D341Med (cell line): ENCODE measurements at regions not wholly inside any gene's neighbourhood (a gene's known extent, or its start where the extent isn't known, plus 50 kb on each side); places are given as distances from the start of the nearest gene placed in this dataset.

ENCODE experiments used
- DNase-seq: peaks from one replicate; pipeline ENCODE4 v3.0.0; 2012; ENCODE audit warnings: low spot score

DNA sequence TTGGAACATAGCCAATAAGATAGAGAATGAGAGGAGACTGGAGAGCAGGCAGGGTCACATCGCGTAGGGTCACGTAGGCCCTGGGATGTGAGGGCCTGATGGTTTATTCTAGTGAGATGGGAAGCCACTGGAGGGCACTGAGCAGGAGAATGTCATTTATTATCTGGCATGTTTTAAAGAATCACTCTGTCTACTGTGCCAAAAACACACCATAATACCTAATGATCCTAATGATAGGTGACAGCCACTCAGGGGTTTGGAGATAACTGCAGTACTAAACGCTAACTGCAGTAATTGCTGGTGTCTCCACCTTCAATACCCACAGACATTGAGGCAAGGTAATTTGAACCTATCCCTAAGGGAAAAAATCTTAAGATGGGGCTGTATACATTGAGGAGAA lies 185.4 kb downstream of the TTLL7 start:
- DNase-seq, result no peak

DNA sequence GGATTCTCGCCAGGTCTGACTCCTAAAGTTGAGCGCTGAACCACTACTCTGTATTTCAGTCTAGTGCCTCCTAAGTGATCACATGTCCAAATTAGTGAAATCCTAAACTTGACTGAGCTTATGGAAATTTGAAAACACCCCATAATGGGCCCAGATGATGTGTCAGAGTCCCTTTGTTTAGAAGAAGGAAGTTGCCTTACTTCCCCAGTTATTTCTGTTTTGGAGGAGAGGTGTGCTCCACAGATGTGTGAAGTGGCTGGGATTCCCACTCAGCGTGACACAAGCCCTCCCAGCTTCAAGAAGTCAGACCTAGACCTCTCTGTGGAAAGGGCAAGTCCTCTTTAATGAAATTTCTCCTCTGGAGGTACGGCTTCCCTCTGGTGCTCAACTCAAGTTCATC lies 188.8 kb downstream of the TTLL7 start:
- DNase-seq, result no peak

DNA sequence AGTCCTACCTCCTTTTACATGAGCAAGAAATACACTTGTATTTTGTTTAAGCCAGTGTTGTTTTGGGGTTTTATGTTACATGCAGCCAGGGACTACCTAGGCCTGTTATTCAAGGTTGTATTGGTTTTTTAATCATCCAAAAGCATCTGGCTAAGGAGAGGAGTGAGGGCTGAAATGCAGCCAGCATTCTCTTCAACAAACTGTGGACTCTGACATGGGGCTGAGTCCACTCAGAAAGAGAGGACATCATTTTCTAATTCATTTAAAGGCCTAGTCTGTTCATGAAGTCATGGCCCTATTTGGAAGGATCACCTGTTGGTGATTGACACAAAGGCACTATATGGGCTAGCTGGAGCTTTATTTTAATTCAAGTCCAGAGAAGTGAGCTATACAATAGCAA lies 190.4 kb downstream of the TTLL7 start:
- no peak for DNase-seq

DNA sequence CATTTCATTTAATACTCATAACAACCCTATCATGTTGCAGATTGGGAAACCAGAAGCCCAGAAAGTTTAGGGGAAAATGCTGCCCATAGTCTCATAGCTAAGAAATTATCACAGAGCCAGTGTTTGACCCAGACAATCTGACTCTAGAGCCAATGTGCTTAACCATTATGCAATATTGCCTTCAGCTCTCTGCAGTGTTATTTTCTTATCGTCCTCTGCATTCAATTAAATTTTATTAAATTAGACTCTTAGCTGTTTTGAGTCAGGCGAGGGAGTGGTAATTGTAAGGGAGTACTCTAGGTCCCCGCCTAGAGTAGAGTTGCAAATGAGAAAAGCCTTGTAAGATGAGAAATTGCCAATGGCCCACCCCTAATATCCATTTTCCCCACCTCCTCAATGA lies 191.1 kb downstream of the TTLL7 start:
- DNase-seq, result no peak

DNA sequence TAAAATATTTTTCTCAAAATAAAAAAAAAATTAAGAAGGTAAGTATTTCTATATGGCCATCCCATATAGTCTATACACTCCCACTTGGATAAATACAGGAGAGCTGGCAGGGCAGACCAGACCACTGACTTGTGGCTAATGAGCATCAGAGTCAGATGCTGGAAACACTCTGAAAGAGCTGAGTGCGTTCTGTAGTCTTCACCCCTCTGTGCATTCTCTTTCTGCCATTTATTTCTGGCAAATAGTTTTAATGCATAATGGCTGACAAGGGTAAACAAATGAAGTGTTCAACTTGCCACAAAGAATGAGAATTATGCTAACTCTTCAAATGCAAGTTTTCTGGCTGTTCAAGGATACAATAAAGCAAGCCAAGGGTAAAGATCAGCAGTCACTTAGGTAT lies 191.7 kb downstream of the TTLL7 start:
- DNase-seq, result no peak

DNA sequence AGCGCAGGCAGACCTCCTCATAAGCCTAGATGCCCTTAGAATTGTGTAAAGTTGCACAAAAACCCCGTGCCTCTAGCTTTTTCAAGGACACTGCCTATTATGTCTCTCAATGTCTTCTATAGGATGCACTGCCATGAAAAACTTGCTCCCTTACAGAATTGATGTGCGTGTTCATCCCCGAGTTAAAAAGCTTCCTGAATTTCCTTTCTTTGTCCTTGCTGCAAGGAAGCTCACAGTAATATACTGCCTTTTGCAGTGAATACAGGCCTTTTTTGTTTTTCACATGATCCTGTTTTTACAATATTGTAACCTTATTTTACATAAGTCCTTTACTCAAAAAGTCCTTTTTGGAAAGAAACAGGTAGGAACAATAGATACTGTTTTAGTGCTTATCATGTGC lies 193.0 kb downstream of the TTLL7 start:
- no peak for DNase-seq

DNA sequence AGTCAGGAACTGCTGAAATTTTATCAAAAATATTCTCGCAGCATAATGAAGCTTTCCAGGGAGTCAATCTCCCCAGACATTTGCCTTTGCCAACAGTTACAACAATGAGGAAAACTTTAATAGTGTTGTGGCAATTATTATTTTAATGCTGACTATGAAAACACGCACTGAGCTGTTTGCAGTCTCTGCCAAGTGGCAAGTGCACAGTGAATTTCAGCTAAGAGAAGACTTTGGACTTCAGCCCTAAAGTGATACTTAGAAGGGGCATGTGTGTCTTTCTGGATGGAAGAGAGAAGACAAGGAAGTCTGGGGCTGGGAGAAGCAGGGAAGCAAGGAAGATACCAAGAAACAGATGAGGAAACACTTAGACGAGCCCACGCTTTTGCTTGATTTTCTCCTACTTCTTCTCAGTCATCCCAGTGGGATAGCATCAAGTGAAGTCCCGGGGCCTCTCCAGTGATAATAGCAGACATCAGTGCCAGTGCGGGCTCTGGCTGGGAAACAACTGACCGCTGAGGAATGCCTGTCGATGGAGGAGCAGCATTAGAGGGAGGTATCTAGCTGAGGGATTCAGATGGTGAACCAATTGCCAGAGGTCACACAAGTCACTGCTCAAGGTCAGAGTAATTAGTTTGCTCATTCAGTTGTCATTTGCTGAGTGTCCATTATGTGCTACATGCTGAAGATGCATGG lies 196.3 kb downstream of the TTLL7 start:
- DNase-seq, result no peak

DNA sequence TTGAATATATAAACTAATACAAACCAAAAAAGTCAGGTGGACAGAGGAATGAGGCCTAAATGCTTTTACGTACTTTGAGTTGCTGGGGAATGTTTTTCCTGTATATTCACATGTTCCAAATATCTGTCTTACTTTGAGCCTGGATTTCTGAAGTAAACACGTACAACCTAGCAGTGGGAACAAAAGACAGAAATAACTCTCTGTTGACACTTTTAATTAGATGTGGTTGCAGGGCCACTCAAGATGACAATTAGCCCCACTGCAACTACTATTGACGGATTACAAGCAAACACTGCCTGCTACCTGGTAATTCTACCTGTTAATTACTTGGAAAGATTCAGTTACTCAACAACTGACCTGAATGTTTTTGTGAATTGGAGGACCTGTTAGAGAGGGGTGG lies 196.9 kb downstream of the TTLL7 start:
- no peak for DNase-seq

DNA sequence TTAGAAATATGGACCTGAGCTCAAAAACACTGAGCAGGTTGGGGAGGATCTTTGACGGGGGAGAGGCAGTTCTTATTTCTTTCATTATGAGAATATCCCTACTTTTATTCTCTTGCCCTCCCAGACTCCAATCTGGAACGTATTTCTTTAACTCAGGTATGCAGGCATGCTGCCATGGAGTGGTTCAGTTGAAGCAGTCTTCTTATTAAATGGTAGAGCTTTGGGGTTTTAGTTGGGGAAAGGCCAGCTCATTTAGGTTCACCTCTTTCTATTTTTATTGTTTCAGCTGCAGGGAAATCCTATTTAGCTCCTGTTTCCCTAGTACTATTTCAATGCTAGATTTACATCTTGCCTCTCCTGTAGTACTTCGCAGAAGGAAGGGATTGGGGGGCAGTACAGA lies 198.9 kb downstream of the TTLL7 start:
- no peak for DNase-seq

DNA sequence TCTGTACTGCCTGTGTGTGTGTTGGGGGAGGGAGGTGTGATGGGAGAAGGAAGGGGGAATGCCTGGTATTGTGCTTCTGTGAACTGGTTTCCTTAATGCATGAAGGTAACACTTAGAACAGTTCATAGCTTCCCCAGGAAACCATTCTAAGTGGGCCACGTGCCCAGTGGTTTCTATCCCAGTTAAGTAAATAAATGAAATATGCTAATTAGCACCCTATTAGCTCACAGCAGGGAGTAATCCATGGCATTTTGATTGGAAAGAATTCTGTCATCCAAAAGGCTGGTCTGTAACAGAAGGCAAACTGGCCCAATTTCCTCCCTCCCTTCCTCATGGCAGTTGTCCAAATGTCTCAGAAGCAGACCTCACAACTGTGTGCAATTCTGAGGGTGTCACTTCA lies 199.3 kb downstream of the TTLL7 start:
- no peak for DNase-seq

DNA sequence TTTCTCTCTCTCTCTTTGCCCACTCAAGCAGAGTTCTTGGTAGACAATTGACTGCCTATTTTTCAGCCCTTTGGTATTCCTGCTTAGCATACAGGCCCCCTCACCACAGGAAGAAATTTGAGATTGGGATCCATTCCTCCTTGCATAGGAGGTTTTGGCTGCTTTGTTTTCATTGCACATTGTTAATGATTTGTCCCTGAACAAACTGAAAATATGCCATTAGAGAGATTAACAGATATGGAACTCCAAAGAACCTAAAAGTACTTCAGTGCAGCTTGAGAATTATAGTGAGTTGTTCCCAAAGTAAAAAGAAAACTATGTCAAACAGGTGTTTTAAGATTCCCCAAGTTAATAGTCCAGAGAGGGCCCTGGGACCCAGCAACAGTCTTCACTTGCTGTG lies 200.0 kb downstream of the TTLL7 start:
- no peak for DNase-seq

DNA sequence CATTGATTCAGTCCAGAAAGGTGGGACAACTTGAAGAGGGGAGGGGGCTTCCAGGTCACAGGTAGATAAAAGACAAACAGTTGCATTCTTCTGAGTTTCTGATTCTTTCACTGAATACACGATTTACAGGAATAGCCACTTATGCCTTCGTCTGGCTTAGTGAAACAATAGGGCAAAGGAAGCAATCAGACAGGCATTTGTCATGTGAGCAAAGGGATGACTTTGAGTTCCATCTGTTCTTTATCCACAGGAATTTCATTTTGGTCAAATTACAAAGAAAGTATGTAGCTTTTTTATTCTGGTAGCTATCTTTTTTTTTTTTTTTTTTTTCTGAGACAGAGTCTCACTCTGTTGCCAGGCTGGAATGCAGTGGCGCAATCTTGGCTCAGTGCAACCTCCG lies 202.5 kb downstream of the TTLL7 start:
- no peak for DNase-seq

DNA sequence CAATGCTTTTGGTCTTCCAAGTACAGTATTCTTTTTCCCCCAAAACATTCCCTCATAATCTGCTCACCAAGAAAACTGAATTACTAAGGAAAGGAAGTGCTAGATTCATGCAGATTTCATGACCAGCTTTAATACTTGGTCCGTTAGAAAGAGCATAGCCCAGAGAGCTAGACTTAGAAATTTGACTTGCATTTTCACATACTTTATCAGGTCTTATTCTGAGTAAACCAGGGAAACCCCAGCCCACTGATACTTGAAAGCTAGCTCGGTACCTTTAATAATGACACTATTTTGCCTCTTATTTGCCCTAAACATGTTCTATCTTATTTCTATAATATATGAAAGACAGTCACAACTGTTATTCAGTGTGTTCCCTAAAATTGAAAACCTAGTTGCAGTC lies 204.5 kb downstream of the TTLL7 start:
- DNase-seq, result no peak

DNA sequence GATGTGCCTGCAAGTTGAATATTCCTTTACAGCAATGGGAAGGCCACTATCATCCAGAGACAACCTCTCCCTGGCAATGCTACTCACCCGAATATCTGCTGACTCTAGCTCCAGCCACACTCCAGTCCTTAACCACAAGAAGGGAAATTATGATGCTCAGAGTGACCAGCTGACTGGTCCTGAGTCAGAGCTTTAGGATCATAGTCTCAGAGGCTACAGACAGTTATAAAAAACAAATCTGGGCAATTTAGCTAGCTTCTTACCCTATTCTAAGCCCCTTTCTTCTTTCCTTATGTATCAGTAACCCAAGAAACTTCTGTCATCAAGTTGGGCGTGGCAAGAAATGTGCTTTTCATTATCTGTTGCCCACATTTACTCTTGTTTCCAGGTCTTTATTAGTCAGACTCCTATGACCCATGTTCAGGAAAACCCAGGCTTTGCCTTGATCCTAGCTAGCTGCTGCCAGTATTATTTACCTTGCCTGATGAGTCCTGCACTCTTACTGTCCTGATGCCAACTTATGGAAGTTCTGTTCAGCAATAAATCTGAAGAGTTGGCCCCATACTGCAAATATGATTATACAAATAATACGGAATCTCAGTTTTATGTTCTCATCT lies 207.0 kb downstream of the TTLL7 start:
- no peak for DNase-seq

DNA sequence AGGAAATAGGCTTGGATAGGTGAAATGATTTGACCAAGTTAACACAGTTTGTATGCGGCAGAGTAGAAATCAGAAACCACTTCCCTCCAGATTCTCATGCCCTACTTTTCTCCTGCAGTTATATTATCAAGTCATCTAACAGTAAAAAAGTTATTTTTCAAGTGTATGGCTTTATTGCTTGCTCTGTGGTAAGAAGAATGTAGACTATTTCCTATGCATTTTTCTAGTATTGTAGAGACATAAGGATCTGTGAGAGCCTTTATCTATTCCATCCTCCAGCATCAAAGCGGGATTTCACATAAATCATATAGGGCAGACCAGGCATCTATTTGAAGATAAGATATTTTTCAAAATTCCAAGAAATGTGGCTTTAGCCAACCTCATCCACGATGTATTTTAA lies 208.5 kb downstream of the TTLL7 start:
- DNase-seq, result no peak

DNA sequence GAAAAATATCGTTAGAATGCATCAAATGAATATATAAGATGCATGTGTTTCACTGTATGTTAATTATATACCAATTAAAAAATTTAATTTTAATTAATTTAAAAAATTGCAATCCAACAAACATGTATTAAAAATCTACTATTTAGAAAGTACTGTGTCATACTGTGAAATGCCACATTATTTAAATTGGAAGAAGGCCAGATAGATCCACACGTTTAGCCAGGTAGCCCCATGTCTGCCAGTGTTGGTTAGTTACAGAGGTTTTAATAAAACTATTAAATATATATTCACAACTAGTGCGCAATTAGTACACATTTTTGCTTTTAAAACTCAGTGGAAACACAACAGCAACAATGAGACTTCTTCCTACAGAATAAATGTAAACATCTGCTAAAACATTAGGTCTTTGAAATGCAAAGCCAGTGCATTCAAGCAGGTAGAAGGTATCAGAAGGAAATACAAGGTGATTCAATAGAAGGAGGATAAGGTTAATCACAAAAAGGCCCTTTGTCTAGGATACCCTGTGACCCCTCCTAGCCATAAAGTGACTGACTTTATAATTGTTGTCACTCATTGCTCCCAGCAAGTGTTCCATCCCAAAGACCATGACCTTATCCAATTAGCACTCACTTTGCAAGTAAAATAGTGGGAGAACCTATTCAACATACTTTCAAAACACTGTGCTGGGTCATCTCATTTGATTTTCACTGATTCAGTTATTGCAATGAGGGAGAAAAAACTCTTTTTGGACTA lies 211.5 kb downstream of the TTLL7 start:
- no peak for DNase-seq

DNA sequence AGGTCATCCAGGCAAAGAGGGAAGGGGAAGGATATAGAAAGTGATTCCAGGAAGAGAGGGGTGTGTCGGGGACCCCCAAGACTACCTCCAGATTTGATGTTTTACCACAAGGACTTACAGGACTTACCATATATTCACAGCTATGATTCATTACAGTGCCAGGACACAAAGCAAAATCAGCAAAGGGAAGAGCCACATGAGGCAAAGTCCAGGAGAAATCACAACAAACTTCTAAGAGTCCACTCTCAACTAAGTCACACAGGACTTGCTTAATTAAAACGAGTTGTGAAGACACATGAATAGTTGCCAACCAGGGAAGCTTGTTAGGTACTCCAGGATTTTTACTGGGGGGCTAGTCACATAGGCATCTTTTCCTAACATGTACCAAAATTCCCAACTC lies 217.3 kb downstream of the TTLL7 start:
- DNase-seq, result no peak

DNA sequence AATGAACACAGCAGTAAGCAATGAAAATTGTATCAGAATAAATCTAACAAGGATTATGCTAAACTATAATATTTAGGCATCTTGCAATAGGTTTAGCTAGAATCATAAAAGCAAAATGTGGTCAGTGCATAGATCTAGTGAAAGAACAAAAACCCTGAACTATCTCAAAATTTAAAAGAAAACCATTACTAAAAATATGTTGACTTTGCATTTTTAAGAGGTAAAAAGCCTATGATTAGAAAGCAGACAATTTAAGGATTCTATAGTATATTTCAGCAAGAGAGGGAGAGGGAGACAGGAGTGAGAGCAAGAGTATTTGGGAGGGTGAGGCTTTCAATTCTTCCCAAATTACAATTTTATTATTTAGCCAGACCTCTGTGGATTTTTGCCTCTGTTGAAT lies 219.4 kb downstream of the TTLL7 start:
- no peak for DNase-seq

DNA sequence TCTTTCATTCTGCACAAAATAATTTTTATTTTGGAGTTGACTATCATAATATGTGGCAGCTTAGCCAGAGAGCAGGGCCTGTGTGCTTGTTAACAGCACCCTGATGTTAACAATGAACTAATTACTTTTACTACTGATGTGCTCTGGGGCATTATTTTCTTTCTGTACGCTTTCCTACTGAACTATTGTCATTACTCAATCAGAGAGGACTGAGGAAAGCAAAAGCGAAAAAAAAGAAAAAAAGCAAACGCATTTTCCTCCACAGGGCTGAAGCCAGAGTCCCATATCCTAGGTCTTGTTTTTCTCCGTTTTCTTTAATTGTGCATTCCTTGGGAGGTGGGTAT lies 221.2 kb downstream of the TTLL7 start:
- DNase-seq, result no peak

DNA sequence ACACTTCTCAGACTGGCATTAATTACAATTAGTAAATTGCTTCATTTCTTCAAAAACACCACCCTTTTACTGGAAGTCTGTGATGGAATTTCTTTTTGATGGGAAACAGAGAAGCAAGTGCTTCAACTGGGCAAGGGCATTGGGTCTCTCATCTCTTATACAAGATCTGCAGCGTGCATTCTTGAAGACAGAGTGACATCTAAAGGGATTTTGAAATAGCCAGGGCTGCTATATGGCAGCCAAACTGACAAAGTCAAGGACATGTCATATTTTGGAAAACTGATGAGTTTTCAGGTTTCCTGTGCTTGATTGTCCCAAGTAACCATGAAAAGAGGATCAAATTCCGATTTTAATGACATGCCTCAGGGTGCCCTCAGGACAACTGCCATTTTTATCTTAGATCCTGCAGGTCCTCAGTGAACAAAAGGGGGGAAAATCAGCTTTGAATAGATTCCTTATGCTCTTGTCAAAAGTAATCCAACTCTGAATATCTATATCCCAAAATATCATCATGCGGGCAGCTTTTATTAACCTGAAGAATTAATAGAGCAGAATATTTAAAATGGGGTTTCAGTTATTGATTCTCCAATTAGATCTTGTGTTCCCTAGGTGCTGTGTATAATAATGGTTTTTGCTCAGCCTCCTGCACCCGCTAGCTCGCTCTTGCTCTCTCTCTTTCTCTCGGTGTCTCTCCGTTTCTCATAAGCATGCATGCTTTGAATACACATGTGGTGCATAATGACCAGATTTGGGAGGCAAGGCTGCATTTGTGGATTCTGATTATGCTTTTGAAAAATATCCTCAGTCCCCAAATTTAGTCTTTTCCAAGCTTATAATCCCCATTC lies 221.8 kb downstream of the TTLL7 start:
- no peak for DNase-seq

DNA sequence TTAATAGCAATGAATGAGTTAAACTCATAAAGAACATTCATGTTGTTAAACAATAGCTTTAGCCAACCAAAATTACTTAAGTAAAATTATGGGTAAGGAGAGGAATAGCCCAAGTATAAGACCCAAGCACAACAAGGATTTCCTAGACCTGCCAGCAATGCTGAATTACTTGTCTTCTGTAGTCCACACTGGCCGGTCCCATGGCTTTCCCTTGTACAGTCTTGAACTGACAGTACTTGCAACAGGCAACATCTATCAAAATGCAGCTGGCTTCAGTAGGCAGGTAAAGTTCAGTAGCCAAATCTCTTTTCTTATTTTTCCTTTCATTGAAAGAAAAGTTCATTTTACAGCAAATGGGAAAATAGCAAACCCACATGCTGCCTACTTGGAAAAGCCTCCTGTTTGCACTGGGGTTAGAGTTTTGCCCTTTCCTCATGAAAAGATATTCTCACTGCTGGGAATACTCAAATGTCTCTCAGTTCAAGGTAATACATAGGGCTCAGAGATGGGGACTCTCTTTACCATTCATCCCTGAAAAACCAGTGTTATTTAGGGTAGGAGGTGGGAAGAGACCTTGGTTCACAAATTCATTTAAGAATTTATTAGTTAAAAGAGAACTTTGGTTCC lies 222.8 kb downstream of the TTLL7 start:
- DNase-seq, result no peak

DNA sequence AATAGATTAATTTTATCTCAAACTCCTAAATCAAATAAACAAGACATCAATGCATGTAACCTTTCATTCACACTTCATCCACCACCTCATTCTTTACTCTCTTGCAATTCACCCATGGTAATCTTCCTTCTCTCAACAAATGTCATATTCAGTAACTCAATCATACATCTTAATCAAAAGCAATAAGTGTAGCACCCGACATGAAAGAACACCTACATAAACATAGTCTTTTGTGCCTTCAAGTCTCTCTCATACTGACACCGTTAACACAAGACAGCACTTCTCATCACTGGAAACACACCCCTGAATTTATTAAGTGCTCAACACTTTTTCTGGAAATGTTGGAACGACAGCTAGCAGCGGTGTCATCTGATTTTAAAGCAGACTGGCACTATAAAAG lies 225.9 kb downstream of the TTLL7 start:
- DNase-seq, result no peak
